ENCODE measurements at regions not wholly inside any gene's neighbourhood (a gene's known extent, or its start where the extent isn't known, plus 50 kb on each side); places are given as distances from the start of the nearest gene placed in this dataset.

DNA sequence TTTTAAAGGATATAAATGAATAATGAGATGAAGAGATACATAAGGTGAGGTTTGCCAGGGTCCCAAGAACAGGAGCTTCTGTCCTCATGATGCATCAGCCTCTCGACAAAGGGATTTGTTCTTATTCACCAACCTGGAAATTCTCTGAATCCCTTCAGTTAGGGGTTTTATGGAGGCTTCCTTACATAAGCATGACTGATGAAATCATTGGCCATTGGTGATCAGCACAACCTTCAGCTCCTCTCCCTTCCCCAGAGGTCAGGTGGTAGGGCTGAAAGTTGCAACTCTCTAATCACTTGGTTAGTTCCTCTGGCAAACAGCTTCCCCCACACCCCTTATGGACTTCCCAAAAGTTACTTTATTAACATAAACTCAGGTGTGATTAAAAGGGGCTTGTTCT lies 222.0 kb downstream of the SPRY1 start (continued):
- TF ChIP-seq EZH2 (IDR thresholded peaks at IDR 0.05; ENCODE audit: borderline replicate concordance, insufficient read depth, low read length, poor library complexity, severe bottlenecking), result no peak
- no peak for TF ChIP-seq TAF1 (IDR thresholded peaks at IDR 0.05; ENCODE audit: low read depth)
- TF ChIP-seq RAD21 (conservative IDR thresholded peaks at IDR 0.05), result no peak

DNA sequence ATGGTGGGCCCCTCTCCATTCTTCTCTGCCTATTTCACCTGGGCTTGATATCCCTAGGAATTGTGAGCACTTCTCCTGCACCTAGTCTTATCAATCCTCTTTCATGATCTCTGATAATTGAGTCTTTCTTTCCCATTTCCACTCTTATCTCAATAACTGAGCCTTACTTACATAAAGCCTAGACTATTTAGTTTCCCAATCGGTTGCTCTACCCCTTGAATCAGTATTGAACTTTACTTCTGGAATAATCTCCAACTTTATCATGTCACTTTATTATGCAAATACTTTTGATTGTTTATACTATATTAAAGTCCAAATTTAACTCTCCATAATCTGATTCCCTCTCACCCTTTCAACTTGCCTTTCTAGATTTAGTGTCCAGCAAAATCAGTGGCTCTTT lies 222.7 kb downstream of the SPRY1 start:
- no peaks in the 10 kb centered on the region for H3K27me3 ChIP-seq (ENCODE audit: insufficient read depth, low read depth, low read length)
- no peak for TF ChIP-seq TAF1 (IDR thresholded peaks at IDR 0.05; ENCODE audit: low read depth)
- TF ChIP-seq, protein P1, sequence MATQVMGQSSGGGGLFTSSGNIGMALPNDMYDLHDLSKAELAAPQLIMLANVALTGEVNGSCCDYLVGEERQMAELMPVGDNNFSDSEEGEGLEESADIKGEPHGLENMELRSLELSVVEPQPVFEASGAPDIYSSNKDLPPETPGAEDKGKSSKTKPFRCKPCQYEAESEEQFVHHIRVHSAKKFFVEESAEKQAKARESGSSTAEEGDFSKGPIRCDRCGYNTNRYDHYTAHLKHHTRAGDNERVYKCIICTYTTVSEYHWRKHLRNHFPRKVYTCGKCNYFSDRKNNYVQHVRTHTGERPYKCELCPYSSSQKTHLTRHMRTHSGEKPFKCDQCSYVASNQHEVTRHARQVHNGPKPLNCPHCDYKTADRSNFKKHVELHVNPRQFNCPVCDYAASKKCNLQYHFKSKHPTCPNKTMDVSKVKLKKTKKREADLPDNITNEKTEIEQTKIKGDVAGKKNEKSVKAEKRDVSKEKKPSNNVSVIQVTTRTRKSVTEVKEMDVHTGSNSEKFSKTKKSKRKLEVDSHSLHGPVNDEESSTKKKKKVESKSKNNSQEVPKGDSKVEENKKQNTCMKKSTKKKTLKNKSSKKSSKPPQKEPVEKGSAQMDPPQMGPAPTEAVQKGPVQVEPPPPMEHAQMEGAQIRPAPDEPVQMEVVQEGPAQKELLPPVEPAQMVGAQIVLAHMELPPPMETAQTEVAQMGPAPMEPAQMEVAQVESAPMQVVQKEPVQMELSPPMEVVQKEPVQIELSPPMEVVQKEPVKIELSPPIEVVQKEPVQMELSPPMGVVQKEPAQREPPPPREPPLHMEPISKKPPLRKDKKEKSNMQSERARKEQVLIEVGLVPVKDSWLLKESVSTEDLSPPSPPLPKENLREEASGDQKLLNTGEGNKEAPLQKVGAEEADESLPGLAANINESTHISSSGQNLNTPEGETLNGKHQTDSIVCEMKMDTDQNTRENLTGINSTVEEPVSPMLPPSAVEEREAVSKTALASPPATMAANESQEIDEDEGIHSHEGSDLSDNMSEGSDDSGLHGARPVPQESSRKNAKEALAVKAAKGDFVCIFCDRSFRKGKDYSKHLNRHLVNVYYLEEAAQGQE (IDR thresholded peaks at IDR 0.05; ENCODE audit: borderline replicate concordance), result no peak
- no peak for TF ChIP-seq SMC3 (conservative IDR thresholded peaks at IDR 0.05; ENCODE audit: poor library complexity)
- TF ChIP-seq, protein P2, sequence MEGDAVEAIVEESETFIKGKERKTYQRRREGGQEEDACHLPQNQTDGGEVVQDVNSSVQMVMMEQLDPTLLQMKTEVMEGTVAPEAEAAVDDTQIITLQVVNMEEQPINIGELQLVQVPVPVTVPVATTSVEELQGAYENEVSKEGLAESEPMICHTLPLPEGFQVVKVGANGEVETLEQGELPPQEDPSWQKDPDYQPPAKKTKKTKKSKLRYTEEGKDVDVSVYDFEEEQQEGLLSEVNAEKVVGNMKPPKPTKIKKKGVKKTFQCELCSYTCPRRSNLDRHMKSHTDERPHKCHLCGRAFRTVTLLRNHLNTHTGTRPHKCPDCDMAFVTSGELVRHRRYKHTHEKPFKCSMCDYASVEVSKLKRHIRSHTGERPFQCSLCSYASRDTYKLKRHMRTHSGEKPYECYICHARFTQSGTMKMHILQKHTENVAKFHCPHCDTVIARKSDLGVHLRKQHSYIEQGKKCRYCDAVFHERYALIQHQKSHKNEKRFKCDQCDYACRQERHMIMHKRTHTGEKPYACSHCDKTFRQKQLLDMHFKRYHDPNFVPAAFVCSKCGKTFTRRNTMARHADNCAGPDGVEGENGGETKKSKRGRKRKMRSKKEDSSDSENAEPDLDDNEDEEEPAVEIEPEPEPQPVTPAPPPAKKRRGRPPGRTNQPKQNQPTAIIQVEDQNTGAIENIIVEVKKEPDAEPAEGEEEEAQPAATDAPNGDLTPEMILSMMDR (IDR thresholded peaks at IDR 0.05; ENCODE audit: poor library complexity, severe bottlenecking), result no peak
- no peak for TF ChIP-seq POLR2AphosphoS5 (IDR thresholded peaks at IDR 0.05)
- TF ChIP-seq MXI1 (conservative IDR thresholded peaks at IDR 0.05; ENCODE audit: poor library complexity, severe bottlenecking), result no peak
- TF ChIP-seq EP300 (conservative IDR thresholded peaks at IDR 0.05; ENCODE audit: poor library complexity, severe bottlenecking), result no peak
- TF ChIP-seq RAD21 (conservative IDR thresholded peaks at IDR 0.05), result no peak
- TF ChIP-seq EZH2 (IDR thresholded peaks at IDR 0.05; ENCODE audit: borderline replicate concordance, insufficient read depth, low read length, poor library complexity, severe bottlenecking), result no peak
- peaks cover 9% of the 10 kb centered on the region for H3F3A ChIP-seq (ENCODE audit: insufficient read depth, low read length, poor library complexity, severe bottlenecking)
- H3K27ac ChIP-seq (ENCODE audit: low read length), result no peak overlapping the region
- H2AFZ ChIP-seq (ENCODE audit: low read depth, low read length), result no peak overlapping the region
- H3K79me2 ChIP-seq (replicated peaks; ENCODE audit: insufficient read depth, low read length), result no peaks in the 10 kb centered on the region
- H4K20me1 ChIP-seq (ENCODE audit: insufficient read depth), result no peaks in the 10 kb centered on the region
- H3K9me3 ChIP-seq (ENCODE audit: low read length), result no peaks in the 10 kb centered on the region
- H3K4me3 ChIP-seq (ENCODE audit: low read length), result no peak overlapping the region
- H3K9me2 ChIP-seq (ENCODE audit: insufficient read depth, low read length), result no peaks in the 10 kb centered on the region
- no peak overlapping the region for H3K9ac ChIP-seq (ENCODE audit: low read length)
- H3K36me3 ChIP-seq (ENCODE audit: insufficient read depth, low read length), result no peaks in the 10 kb centered on the region
- H3K4me2 ChIP-seq (ENCODE audit: low read length), result no peak overlapping the region

DNA sequence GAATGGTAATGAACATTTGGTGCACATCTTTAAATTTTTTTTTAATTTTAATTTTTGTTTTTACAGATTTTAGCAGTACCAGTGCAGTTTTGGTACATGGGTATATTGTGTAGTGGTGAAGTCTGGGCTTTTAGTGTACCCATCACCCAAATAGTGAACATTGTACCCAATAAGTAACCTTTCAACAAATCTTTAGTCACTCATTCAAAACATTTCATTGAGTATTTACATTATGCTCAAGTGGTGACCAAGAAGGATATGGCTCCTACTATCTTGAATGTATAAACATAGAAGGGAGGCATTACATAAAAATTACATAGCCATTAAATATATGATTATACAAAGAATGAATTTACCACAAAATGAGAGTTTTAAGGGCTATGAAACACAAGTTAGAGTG lies 223.3 kb downstream of the SPRY1 start:
- peaks cover 9% of the 10 kb centered on the region for H3F3A ChIP-seq (ENCODE audit: insufficient read depth, low read length, poor library complexity, severe bottlenecking)
- no peak overlapping the region for H3K4me2 ChIP-seq (ENCODE audit: low read length)
- TF ChIP-seq RAD21 (conservative IDR thresholded peaks at IDR 0.05) (no peak), TAF1 (IDR thresholded peaks at IDR 0.05; ENCODE audit: low read depth) (no peak), POLR2AphosphoS5 (IDR thresholded peaks at IDR 0.05) (no peak), EZH2 (IDR thresholded peaks at IDR 0.05; ENCODE audit: borderline replicate concordance, insufficient read depth, low read length, poor library complexity, severe bottlenecking) (no peak), MXI1 (conservative IDR thresholded peaks at IDR 0.05; ENCODE audit: poor library complexity, severe bottlenecking) (no peak), EP300 (conservative IDR thresholded peaks at IDR 0.05; ENCODE audit: poor library complexity, severe bottlenecking) (no peak), SMC3 (conservative IDR thresholded peaks at IDR 0.05; ENCODE audit: poor library complexity) (no peak)
- TF ChIP-seq, protein P2 (IDR thresholded peaks at IDR 0.05; ENCODE audit: poor library complexity, severe bottlenecking), result no peak
- TF ChIP-seq, protein P1 (IDR thresholded peaks at IDR 0.05; ENCODE audit: borderline replicate concordance), result no peak
- no peak overlapping the region for H3K9ac ChIP-seq (ENCODE audit: low read length)
- no peak overlapping the region for H3K4me3 ChIP-seq (ENCODE audit: low read length)
- H3K27me3 ChIP-seq (ENCODE audit: insufficient read depth, low read depth, low read length), result no peaks in the 10 kb centered on the region
- no peaks in the 10 kb centered on the region for H4K20me1 ChIP-seq (ENCODE audit: insufficient read depth)
- no peaks in the 10 kb centered on the region for H3K9me3 ChIP-seq (ENCODE audit: low read length)
- no peaks in the 10 kb centered on the region for H3K9me2 ChIP-seq (ENCODE audit: insufficient read depth, low read length)
- no peak overlapping the region for H3K27ac ChIP-seq (ENCODE audit: low read length)
- H3K79me2 ChIP-seq (replicated peaks; ENCODE audit: insufficient read depth, low read length), result no peaks in the 10 kb centered on the region
- no peak overlapping the region for H2AFZ ChIP-seq (ENCODE audit: low read depth, low read length)
- no peaks in the 10 kb centered on the region for H3K36me3 ChIP-seq (ENCODE audit: insufficient read depth, low read length)

Measured in neural cell (in vitro differentiated cells).